ENCODE measurements at regions not wholly inside any gene's neighbourhood (a gene's known extent, or its start where the extent isn't known, plus 50 kb on each side); places are given as distances from the start of the nearest gene placed in this dataset.

- intact Hi-C loops (cut with DNase I) = no loop called here
- Histone ChIP-seq H3K27me3 (ENCODE audit: control insufficient read depth, insufficient read depth) (no peaks in the 10 kb centered on the region), H3K9me3 (ENCODE audit: control insufficient read depth, low read length) (no peaks in the 10 kb centered on the region), H3K27ac (ENCODE audit: low read length) (no peak overlapping the region), H3K4me1 (ENCODE audit: control insufficient read depth, insufficient read depth, low read length) (no peaks in the 10 kb centered on the region), H3K4me3 (ENCODE audit: low read length) (no peak overlapping the region)
- no peak for DNase-seq
- ATAC-seq = no peak
- WGBS = 69% methylated on average over 1 of the region's 1 CpG
Observed at GRCh38 chrX:147565237-147565636, 346.5 kb upstream of the FMR1 start.

- ATAC-seq (no peak), DNase-seq (no peak)
- WGBS = 22% methylated on average over 1 of the region's 1 CpG
- H3K4me1 ChIP-seq (ENCODE audit: control insufficient read depth, insufficient read depth, low read length) = no peaks in the 10 kb centered on the region
- H3K27ac ChIP-seq (ENCODE audit: low read length) = no peak overlapping the region
- no peak overlapping the region for H3K4me3 ChIP-seq (ENCODE audit: low read length)
- H3K27me3 ChIP-seq (ENCODE audit: control insufficient read depth, insufficient read depth) = no peaks in the 10 kb centered on the region
- intact Hi-C loops (cut with DNase I) = no loop called here
- no peaks in the 10 kb centered on the region for H3K9me3 ChIP-seq (ENCODE audit: control insufficient read depth, low read length)
Observed at GRCh38 chrX:147570483-147570882, 341.2 kb upstream of the FMR1 start.

DNA sequence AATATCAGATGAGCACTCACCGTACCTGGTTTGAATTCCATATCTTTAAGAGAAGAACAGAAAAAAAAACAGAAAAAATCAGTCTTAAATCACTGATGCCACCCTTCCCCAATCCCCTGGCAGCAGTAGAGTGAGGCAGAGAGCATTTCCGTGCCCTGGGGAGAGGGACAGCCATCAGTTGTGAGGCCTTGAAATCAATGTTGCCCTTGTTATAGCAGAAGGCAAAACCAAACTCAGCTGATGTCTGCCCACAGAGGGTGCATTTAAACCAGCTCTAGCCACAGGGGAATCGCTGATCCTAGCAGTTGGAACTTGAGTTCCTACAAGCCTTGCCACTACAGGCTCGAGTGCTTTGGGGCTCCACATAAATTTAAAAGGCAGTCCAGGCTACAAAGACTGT lies 338.5 kb upstream of the FMR1 start:
- Histone ChIP-seq H3K4me1 (ENCODE audit: control insufficient read depth, insufficient read depth, low read length) (no peaks in the 10 kb centered on the region), H3K4me3 (ENCODE audit: low read length) (no peak overlapping the region), H3K9me3 (ENCODE audit: control insufficient read depth, low read length) (no peaks in the 10 kb centered on the region), H3K27me3 (ENCODE audit: control insufficient read depth, insufficient read depth) (no peaks in the 10 kb centered on the region), H3K27ac (ENCODE audit: low read length) (no peak overlapping the region)
- no peak for DNase-seq
- intact Hi-C loops (cut with DNase I) = no loop called here
- WGBS = 75% methylated on average over 4 of the region's 4 CpGs
- no peak for ATAC-seq

GRCh38 chrX:147602176-147602696 lies 309.5 kb upstream of the FMR1 start:
- DNase-seq (no peak), ATAC-seq (no peak)
- no peaks in the 10 kb centered on the region for H3K9me3 ChIP-seq (ENCODE audit: control insufficient read depth, low read length)
- no peaks in the 10 kb centered on the region for H3K4me1 ChIP-seq (ENCODE audit: control insufficient read depth, insufficient read depth, low read length)
- intact Hi-C loops (cut with DNase I) = no loop called here
- no peaks in the 10 kb centered on the region for H3K27me3 ChIP-seq (ENCODE audit: control insufficient read depth, insufficient read depth)
- WGBS = 47% methylated on average over 3 of the region's 3 CpGs
- no peak overlapping the region for H3K4me3 ChIP-seq (ENCODE audit: low read length)
- H3K27ac ChIP-seq (ENCODE audit: low read length) = no peak overlapping the region

- H3K4me1 ChIP-seq (ENCODE audit: control insufficient read depth, insufficient read depth, low read length) = no peaks in the 10 kb centered on the region
- H3K9me3 ChIP-seq (ENCODE audit: control insufficient read depth, low read length) = no peaks in the 10 kb centered on the region
- H3K27ac ChIP-seq (ENCODE audit: low read length) = no peak overlapping the region
- intact Hi-C loops (cut with DNase I) = no loop called here
- WGBS = 78% methylated on average over 5 of the region's 5 CpGs
- no peaks in the 10 kb centered on the region for H3K27me3 ChIP-seq (ENCODE audit: control insufficient read depth, insufficient read depth)
- DNase-seq (no peak), ATAC-seq (no peak)
- H3K4me3 ChIP-seq (ENCODE audit: low read length) = no peak overlapping the region
Observed at GRCh38 chrX:147626605-147627004, 285.1 kb upstream of the FMR1 start.

GRCh38 chrX:147635186-147635585 lies 276.5 kb upstream of the FMR1 start:
- H3K27me3 ChIP-seq (ENCODE audit: control insufficient read depth, insufficient read depth) = no peaks in the 10 kb centered on the region
- DNase-seq (no peak), ATAC-seq (no peak)
- intact Hi-C loops (cut with DNase I) = no loop called here
- 81% methylated on average over 1 of the region's 1 CpG for WGBS
- no peak overlapping the region for H3K27ac ChIP-seq (ENCODE audit: low read length)
- no peak overlapping the region for H3K4me3 ChIP-seq (ENCODE audit: low read length)
- no peaks in the 10 kb centered on the region for H3K9me3 ChIP-seq (ENCODE audit: control insufficient read depth, low read length)
- no peaks in the 10 kb centered on the region for H3K4me1 ChIP-seq (ENCODE audit: control insufficient read depth, insufficient read depth, low read length)

GRCh38 chrX:147637190-147637589 lies 274.5 kb upstream of the FMR1 start:
- DNase-seq = peak in 1 of 3 donors; percentile 2

DNA sequence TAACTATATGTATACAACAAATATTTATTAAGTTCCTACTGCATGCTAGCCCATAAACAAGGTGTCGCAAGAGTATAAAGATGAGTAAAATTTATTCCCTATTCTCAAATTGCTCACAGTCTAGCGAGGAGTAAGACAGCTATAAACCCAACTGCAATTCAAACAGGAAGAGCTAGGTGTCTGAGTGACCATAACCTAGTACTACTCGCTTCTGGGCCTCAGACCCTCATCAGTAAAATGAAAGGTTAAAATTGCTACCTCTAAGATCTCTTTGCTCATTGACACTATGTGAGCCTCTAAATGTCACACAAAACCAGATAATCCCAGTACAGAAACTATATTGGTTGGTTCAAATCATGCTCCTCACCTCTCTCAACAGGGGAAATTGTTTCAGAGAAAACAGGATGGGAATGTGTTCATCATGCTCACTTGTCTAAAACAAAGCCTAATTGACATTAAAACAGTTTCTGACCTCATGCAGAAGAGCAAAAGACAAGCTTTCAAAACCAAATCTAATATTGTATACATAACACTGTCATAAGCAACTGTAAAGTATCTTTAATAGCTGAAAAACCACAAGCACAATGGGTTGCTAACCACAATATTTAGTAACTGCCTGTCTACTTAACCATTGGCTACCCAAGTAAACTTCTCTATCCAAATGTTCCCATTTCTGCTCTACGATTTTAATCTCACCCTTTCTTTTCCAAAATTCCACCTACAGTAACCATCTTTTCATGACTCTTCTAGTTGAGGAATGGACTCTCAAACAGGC lies 264.6 kb upstream of the FMR1 start:
- intact Hi-C loops (cut with DNase I) = no loop called here
- 67% methylated on average over 4 of the region's 4 CpGs for WGBS

More at GRCh38 chrX:147637190-147637589, 274.5 kb upstream of the FMR1 start:
- no peak overlapping the region for H3K27ac ChIP-seq (ENCODE audit: low read length)
- no peaks in the 10 kb centered on the region for H3K4me1 ChIP-seq (ENCODE audit: control insufficient read depth, insufficient read depth, low read length)
- H3K4me3 ChIP-seq (ENCODE audit: low read length) = no peak overlapping the region
- H3K9me3 ChIP-seq (ENCODE audit: control insufficient read depth, low read length) = no peaks in the 10 kb centered on the region
- intact Hi-C loops (cut with DNase I) = no loop called here
- H3K27me3 ChIP-seq (ENCODE audit: control insufficient read depth, insufficient read depth) = no peaks in the 10 kb centered on the region
- ATAC-seq = no peak
- WGBS = 91% methylated on average over 7 of the region's 7 CpGs

GRCh38 chrX:147675819-147676218 lies 235.9 kb upstream of the FMR1 start:
- intact Hi-C loops (cut with DNase I) = loop anchor here in 1 of 4 donors (10.0 kb wide), 1 partner anchor 59 kb away; no protein-coding TSS in a partner anchor
- WGBS = 96% methylated on average over 2 of the region's 2 CpGs
- no peak overlapping the region for H3K4me3 ChIP-seq (ENCODE audit: low read length)
- no peak overlapping the region for H3K27ac ChIP-seq (ENCODE audit: low read length)
- no peaks in the 10 kb centered on the region for H3K27me3 ChIP-seq (ENCODE audit: control insufficient read depth, insufficient read depth)
- DNase-seq (no peak), ATAC-seq (no peak)
- no peaks in the 10 kb centered on the region for H3K4me1 ChIP-seq (ENCODE audit: control insufficient read depth, insufficient read depth, low read length)
- no peaks in the 10 kb centered on the region for H3K9me3 ChIP-seq (ENCODE audit: control insufficient read depth, low read length)

More for the DNA sequence above, 264.6 kb upstream of the FMR1 start:
- ATAC-seq = no peak
- Histone ChIP-seq H3K27ac (ENCODE audit: low read length) (no peak overlapping the region), H3K4me1 (ENCODE audit: control insufficient read depth, insufficient read depth, low read length) (no peaks in the 10 kb centered on the region), H3K4me3 (ENCODE audit: low read length) (no peak overlapping the region), H3K9me3 (ENCODE audit: control insufficient read depth, low read length) (no peaks in the 10 kb centered on the region), H3K27me3 (ENCODE audit: control insufficient read depth, insufficient read depth) (no peaks in the 10 kb centered on the region)
- no peak for DNase-seq

- no peak overlapping the region for H3K4me3 ChIP-seq (ENCODE audit: low read length)
- WGBS = 55% methylated on average over 5 of the region's 5 CpGs
- no peaks in the 10 kb centered on the region for H3K27me3 ChIP-seq (ENCODE audit: control insufficient read depth, insufficient read depth)
- H3K27ac ChIP-seq (ENCODE audit: low read length) = no peak overlapping the region
- no peaks in the 10 kb centered on the region for H3K4me1 ChIP-seq (ENCODE audit: control insufficient read depth, insufficient read depth, low read length)
- DNase-seq (peak in 1 of 3 donors; percentile 11), ATAC-seq (no peak)
- intact Hi-C loops (cut with DNase I) = loop anchor here in 1 of 4 donors (10.0 kb wide), 1 partner anchor 55 kb away; no protein-coding TSS in a partner anchor
- H3K9me3 ChIP-seq (ENCODE audit: control insufficient read depth, low read length) = no peaks in the 10 kb centered on the region
Observed at GRCh38 chrX:147679356-147680005, 232.2 kb upstream of the FMR1 start.

DNA sequence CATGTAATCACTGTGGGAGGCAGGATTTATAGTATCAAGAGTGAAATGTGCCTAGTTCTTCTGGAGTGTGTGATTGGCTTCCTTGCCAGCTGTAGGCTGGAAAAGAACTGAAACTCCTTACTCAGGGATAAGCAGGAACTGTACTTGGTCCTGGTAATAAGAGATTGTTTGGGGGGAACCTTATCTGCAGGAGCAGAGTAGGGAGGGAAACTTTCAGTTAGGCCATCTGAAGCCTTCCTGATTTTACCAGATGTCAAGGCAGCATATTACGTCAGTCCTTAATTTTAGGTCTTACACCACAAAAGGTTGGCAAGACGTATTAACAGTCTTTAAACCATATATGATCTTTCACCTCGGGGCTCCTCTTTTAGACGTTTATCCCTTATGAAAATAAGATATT lies 231.5 kb upstream of the FMR1 start:
- no peaks in the 10 kb centered on the region for H3K4me1 ChIP-seq (ENCODE audit: control insufficient read depth, insufficient read depth, low read length)
- DNase-seq = no peak
- no peak overlapping the region for H3K4me3 ChIP-seq (ENCODE audit: low read length)
- intact Hi-C loops (cut with DNase I) = no loop called here
- ATAC-seq = no peak
- H3K27me3 ChIP-seq (ENCODE audit: control insufficient read depth, insufficient read depth) = no peaks in the 10 kb centered on the region
- 53% methylated on average over 4 of the region's 4 CpGs for WGBS
- no peaks in the 10 kb centered on the region for H3K9me3 ChIP-seq (ENCODE audit: control insufficient read depth, low read length)
- no peak overlapping the region for H3K27ac ChIP-seq (ENCODE audit: low read length)

Measured in right cardiac atrium (tissue), 5 donors.